ENCODE measurements at regions not wholly inside any gene's neighbourhood (a gene's known extent, or its start where the extent isn't known, plus 50 kb on each side); places are given as distances from the start of the nearest gene placed in this dataset.
A peak's percentile ranks its signal among the peaks of the same experiment; 100 is the strongest.

DNA sequence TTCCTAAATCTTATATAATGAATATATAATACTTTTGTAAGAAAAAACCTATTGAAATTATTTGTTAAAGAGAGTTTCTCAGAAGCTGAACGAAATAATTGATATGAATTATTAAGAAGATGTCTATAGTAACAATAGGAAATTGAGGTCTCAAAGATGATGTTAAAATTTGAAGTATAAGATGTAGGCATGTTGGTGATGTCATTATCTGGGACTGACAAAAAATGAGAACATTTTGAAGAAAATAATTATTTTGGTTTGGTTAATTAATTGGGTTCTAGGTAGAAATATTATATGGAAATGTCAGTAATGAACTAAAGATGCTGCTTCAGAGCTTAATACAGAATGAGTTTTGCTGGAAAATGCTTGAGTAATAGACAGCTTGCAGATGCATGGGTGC, 501.4 kb upstream of the ST8SIA4 start:
- H4K20me1 ChIP-seq (ENCODE audit: insufficient read depth, low read length): no peaks in the 10 kb centered on the region
- DNase-seq (ENCODE audit: low spot score): no peak
- H3K4me2 ChIP-seq (ENCODE audit: low read depth, low read length): no peak overlapping the region
- intact Hi-C loops (cut with micrococcal nuclease; ENCODE audit: unreplicated experiment) (no loop called here), in situ Hi-C loops (cut with HindIII; ENCODE audit: extremely low pct_ligation_motif_present, low pct_unique_long_range_greater_than_20kb) (no loop called here)
- no peak overlapping the region for H3K27ac ChIP-seq (ENCODE audit: extremely low read length, insufficient read depth, low read length)
- no peak overlapping the region for H3K9ac ChIP-seq (ENCODE audit: insufficient read depth, low read depth, low read length)
- H3K4me3 ChIP-seq (replicated peaks in 1 of 3; ENCODE audit: insufficient read depth in 1 of 3, low read depth in 2 of 3, low read length in 3 of 3): no peak overlapping the region
- no peak for FAIRE-seq
- TF ChIP-seq ATF7 (IDR thresholded peaks at IDR 0.05) (peak; percentile 53; the same call in 1 of the 2 replicates), ATF7 (CRISPR knock-in tag; IDR thresholded peaks at IDR 0.05) (no peak)
- TF ChIP-seq, protein P1, sequence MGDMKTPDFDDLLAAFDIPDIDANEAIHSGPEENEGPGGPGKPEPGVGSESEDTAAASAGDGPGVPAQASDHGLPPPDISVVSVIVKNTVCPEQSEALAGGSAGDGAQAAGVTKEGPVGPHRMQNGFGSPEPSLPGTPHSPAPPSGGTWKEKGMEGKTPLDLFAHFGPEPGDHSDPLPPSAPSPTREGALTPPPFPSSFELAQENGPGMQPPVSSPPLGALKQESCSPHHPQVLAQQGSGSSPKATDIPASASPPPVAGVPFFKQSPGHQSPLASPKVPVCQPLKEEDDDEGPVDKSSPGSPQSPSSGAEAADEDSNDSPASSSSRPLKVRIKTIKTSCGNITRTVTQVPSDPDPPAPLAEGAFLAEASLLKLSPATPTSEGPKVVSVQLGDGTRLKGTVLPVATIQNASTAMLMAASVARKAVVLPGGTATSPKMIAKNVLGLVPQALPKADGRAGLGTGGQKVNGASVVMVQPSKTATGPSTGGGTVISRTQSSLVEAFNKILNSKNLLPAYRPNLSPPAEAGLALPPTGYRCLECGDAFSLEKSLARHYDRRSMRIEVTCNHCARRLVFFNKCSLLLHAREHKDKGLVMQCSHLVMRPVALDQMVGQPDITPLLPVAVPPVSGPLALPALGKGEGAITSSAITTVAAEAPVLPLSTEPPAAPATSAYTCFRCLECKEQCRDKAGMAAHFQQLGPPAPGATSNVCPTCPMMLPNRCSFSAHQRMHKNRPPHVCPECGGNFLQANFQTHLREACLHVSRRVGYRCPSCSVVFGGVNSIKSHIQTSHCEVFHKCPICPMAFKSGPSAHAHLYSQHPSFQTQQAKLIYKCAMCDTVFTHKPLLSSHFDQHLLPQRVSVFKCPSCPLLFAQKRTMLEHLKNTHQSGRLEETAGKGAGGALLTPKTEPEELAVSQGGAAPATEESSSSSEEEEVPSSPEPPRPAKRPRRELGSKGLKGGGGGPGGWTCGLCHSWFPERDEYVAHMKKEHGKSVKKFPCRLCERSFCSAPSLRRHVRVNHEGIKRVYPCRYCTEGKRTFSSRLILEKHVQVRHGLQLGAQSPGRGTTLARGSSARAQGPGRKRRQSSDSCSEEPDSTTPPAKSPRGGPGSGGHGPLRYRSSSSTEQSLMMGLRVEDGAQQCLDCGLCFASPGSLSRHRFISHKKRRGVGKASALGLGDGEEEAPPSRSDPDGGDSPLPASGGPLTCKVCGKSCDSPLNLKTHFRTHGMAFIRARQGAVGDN (CRISPR knock-in tag; IDR thresholded peaks at IDR 0.05): no peak
- ChIA-PET POLR2A (no interaction called here), CTCF (ENCODE audit: low intra/inter-chr PET ratio, low total read pairs) (no interaction called here)
- BruUV-seq (replicated peaks): no TSS peak
- H3K79me2 ChIP-seq (ENCODE audit: insufficient read depth, low read length): no peaks in the 10 kb centered on the region
- 0% methylated on average over 1 of the region's 1 CpG for WGBS (ENCODE audit: low lambda C conversion rate)
- H3K9me3 ChIP-seq (ENCODE audit: low read length): no peaks in the 10 kb centered on the region
- H3K27me3 ChIP-seq (ENCODE audit: control insufficient read depth in 1 of 2, insufficient read depth in 2 of 2, low read length in 2 of 2): no peaks in the 10 kb centered on the region
- no peak for ATAC-seq
- no peak overlapping the region for H2AFZ ChIP-seq (ENCODE audit: low read length)
- no peaks in the 10 kb centered on the region for H3K4me1 ChIP-seq (ENCODE audit: insufficient read depth, low read length)
- no peaks in the 10 kb centered on the region for H3K36me3 ChIP-seq (replicated peaks in 1 of 2; ENCODE audit: control insufficient read depth in 1 of 2, insufficient read depth in 2 of 2, low read length in 2 of 2)

GRCh38 chr5:101393795-101394450, 490.8 kb upstream of the ST8SIA4 start:
- Histone ChIP-seq H3K27ac (ENCODE audit: extremely low read length, insufficient read depth, low read length) (no peak overlapping the region), H3K4me2 (ENCODE audit: low read depth, low read length) (no peak overlapping the region), H3K27me3 (ENCODE audit: control insufficient read depth in 1 of 2, insufficient read depth in 2 of 2, low read length in 2 of 2) (no peaks in the 10 kb centered on the region), H3K9me3 (ENCODE audit: low read length) (no peaks in the 10 kb centered on the region), H3K4me1 (ENCODE audit: insufficient read depth, low read length) (no peaks in the 10 kb centered on the region), H2AFZ (ENCODE audit: low read length) (no peak overlapping the region), H3K36me3 (replicated peaks in 1 of 2; ENCODE audit: control insufficient read depth in 1 of 2, insufficient read depth in 2 of 2, low read length in 2 of 2) (no peaks in the 10 kb centered on the region), H4K20me1 (ENCODE audit: insufficient read depth, low read length) (no peaks in the 10 kb centered on the region), H3K9ac (ENCODE audit: insufficient read depth, low read depth, low read length) (no peak overlapping the region), H3K79me2 (ENCODE audit: insufficient read depth, low read length) (no peaks in the 10 kb centered on the region), H3K4me3 (replicated peaks in 1 of 3; ENCODE audit: insufficient read depth in 1 of 3, low read depth in 2 of 3, low read length in 3 of 3) (no peak overlapping the region)
- no peak for FAIRE-seq
- no TSS peak for BruUV-seq (replicated peaks)
- CTCF ChIA-PET (ENCODE audit: low intra/inter-chr PET ratio, low total read pairs): no interaction called here
- intact Hi-C loops (cut with micrococcal nuclease; ENCODE audit: unreplicated experiment) (no loop called here), in situ Hi-C loops (cut with HindIII; ENCODE audit: extremely low pct_ligation_motif_present, low pct_unique_long_range_greater_than_20kb) (loop anchor here (25.0 kb wide), 1 partner anchor 907 kb away; no protein-coding TSS in a partner anchor)
- no peak for DNase-seq (ENCODE audit: low spot score)
- no peak for ATAC-seq
- WGBS (ENCODE audit: low lambda C conversion rate): 2% methylated on average over 5 of the region's 5 CpGs
- POLR2A ChIA-PET: no interaction called here
- no peak for TF ChIP-seq ZNF317 (CRISPR knock-in tag; IDR thresholded peaks at IDR 0.05)
- no peak for TF ChIP-seq LCORL (IDR thresholded peaks at IDR 0.05)
- no peak for TF ChIP-seq LCORL (CRISPR knock-in tag; IDR thresholded peaks at IDR 0.05)
- TF ChIP-seq ZNF24 (IDR thresholded peaks at IDR 0.05): no peak
- no peak for TF ChIP-seq GATA4 (IDR thresholded peaks at IDR 0.05; ENCODE audit: borderline replicate concordance, low read depth)
- TF ChIP-seq ZNF614 (CRISPR knock-in tag; IDR thresholded peaks at IDR 0.05; ENCODE audit: borderline replicate concordance): no peak
- TF ChIP-seq PLRG1 (conservative IDR thresholded peaks at IDR 0.05): no peak
- TF ChIP-seq REL (CRISPR knock-in tag; conservative IDR thresholded peaks at IDR 0.05): no peak
- TF ChIP-seq EED (CRISPR knock-in tag; IDR thresholded peaks at IDR 0.05): no peak
- TF ChIP-seq ZSCAN25 (CRISPR knock-in tag; IDR thresholded peaks at IDR 0.05): no peak
- TF ChIP-seq NR0B2 (CRISPR knock-in tag; IDR thresholded peaks at IDR 0.05): no peak
- no peak for TF ChIP-seq ZNF670 (CRISPR knock-in tag; IDR thresholded peaks at IDR 0.05; ENCODE audit: borderline replicate concordance)
- no peak for TF ChIP-seq ONECUT2 (CRISPR knock-in tag; IDR thresholded peaks at IDR 0.05)
- no peak for TF ChIP-seq AGO1 (IDR thresholded peaks at IDR 0.05; ENCODE audit: low read depth, low read length, poor library complexity, severe bottlenecking)
